Loucy (cell line): ENCODE measurements at regions not wholly inside any gene's neighbourhood (a gene's known extent, or its start where the extent isn't known, plus 50 kb on each side); places are given as distances from the start of the nearest gene placed in this dataset.
"Not testable (repeated sequence)": the region's sequence is repeated elsewhere in the genome, so short reads cannot be mapped to it uniquely, and the experiment has no call there.

ENCODE experiments used
- CTCF ChIP-seq: fragments of 200-600 bp; sonication (generic); conservative IDR thresholded peaks from 2 replicates; pipeline ENCODE4 v1.5.1; 2014; ENCODE audit warnings: mild to moderate bottlenecking, antibody characterized with exemption, low read length
- EZH2phosphoT487 ChIP-seq: fragments of 200-600 bp; IDR thresholded peaks from 2 replicates; pipeline ENCODE4 v1.6.1; 2018; ENCODE audit warnings: antibody characterized with exemption, mild to moderate bottlenecking, moderate library complexity, borderline replicate concordance

GRCh38 chr5:42868417-42868816 lies 56.7 kb upstream of the SELENOP start:
- not testable (repeated sequence) for TF ChIP-seq CTCF, EZH2phosphoT487
